Stomach (tissue), 4 donors: ENCODE measurements at regions not wholly inside any gene's neighbourhood (a gene's known extent, or its start where the extent isn't known, plus 50 kb on each side); places are given as distances from the start of the nearest gene placed in this dataset.

Experiments
- EP300 ChIP-seq: sonication (generic); formaldehyde crosslinking; IDR thresholded peaks from one replicate; pipeline ENCODE4 v1.6.1; 2017; ENCODE audit warnings: antibody characterized with exemption
- POLR2A ChIP-seq, 4 donors: fragments of 450-650 bp; IDR thresholded peaks; one replicate each; pipeline ENCODE4 v1.6.1; 2016; ENCODE audit warnings: antibody characterized with exemption in 4 of 4, control low read depth in 2 of 4, mild to moderate bottlenecking in 1 of 4, moderate library complexity in 1 of 4
- POLR2AphosphoS5 ChIP-seq, 3 donors: sonication (generic); formaldehyde crosslinking; IDR thresholded peaks; one replicate each; pipeline ENCODE4 v1.6.1; 2016; ENCODE audit warnings: antibody characterized with exemption in 3 of 3
- TF ChIP-seq, protein P1 (sequence below), 7 experiments: fragments of 450-650 bp in 4 of 7; fragments of 200-600 bp in 3 of 7; sonication (generic) in 3 of 7; IDR thresholded peaks; one replicate each; pipeline ENCODE4 v1.5.1; 2016 to 2019; ENCODE audit warnings: antibody characterized with exemption in 7 of 7, control low read depth in 2 of 7, mild to moderate bottlenecking in 1 of 7

- TF ChIP-seq, protein P1, sequence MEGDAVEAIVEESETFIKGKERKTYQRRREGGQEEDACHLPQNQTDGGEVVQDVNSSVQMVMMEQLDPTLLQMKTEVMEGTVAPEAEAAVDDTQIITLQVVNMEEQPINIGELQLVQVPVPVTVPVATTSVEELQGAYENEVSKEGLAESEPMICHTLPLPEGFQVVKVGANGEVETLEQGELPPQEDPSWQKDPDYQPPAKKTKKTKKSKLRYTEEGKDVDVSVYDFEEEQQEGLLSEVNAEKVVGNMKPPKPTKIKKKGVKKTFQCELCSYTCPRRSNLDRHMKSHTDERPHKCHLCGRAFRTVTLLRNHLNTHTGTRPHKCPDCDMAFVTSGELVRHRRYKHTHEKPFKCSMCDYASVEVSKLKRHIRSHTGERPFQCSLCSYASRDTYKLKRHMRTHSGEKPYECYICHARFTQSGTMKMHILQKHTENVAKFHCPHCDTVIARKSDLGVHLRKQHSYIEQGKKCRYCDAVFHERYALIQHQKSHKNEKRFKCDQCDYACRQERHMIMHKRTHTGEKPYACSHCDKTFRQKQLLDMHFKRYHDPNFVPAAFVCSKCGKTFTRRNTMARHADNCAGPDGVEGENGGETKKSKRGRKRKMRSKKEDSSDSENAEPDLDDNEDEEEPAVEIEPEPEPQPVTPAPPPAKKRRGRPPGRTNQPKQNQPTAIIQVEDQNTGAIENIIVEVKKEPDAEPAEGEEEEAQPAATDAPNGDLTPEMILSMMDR (IDR thresholded peaks at IDR 0.05), result no peak
- TF ChIP-seq EP300, result no peak
- no peak for TF ChIP-seq POLR2AphosphoS5 (IDR thresholded peaks at IDR 0.05)
- TF ChIP-seq POLR2A (IDR thresholded peaks at IDR 0.05), result no peak
Observed at GRCh38 chr10:20405761-20406160, 491.4 kb downstream of the NEBL start.
